GM18498 (cell line): ENCODE measurements at regions not wholly inside any gene's neighbourhood (a gene's known extent, or its start where the extent isn't known, plus 50 kb on each side); places are given as distances from the start of the nearest gene placed in this dataset.

Experiments used
- ATAC-seq: cut with Tn5 transposase; IDR thresholded peaks from one replicate; pipeline ENCODE4 v1.9.1; 2021; ENCODE audit warnings: mild to moderate bottlenecking, moderate library complexity; ENCODE audit not compliant: unreplicated experiment

DNA sequence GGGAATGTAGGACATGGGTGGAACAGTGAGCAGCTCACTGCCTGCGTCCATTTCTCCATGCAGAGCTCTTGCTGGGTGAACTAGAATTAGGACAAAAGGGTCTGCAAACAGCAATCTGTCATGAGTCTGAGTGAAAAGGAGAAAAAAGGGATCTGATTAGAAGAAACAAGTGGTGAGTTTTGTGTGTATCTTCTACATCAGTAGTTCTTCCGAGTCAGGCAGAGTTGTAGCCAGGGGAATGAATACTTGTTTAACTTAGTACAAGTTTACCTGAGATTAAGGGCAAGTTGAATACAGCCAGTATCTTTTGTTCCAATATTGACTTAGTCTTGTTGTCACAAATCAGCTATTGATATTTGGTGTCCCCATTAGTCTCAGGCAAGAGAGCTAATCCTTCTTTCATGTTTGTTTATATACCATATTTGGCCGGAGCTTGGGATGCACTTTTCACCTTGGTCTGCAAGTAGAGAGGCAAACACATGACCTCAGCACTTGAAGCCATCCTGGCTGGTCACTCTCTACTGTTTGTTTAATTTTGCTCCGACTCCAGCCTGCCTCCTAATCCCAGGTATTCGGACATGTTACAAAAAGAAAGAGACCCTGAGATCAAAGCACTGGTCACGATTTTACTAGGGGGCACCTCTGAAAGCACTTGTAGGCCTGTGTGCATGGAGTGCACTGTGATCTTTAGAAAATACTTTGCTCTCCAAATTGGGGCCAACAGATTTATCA lies 211.0 kb upstream of the NT5C1B start:
- no peak for ATAC-seq

DNA sequence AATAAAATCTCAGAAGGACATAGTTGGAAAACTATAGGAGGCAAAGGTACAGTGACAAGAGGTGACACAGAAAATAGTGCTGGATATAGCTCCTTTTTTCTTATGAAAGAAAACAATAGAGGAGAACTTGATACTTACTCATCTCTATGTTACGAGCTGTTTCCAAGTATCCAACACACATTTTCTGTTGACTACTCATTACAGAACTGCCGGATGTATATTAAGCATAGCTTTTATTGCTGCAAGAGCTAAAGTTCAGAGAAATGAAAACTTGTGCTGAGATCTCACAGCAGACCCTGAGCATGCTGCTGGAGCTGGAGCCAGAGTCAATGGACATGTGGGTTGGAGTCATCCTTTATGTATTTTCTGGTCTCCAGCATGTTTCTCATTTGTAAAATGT lies 210.0 kb upstream of the NT5C1B start:
- no peak for ATAC-seq

DNA sequence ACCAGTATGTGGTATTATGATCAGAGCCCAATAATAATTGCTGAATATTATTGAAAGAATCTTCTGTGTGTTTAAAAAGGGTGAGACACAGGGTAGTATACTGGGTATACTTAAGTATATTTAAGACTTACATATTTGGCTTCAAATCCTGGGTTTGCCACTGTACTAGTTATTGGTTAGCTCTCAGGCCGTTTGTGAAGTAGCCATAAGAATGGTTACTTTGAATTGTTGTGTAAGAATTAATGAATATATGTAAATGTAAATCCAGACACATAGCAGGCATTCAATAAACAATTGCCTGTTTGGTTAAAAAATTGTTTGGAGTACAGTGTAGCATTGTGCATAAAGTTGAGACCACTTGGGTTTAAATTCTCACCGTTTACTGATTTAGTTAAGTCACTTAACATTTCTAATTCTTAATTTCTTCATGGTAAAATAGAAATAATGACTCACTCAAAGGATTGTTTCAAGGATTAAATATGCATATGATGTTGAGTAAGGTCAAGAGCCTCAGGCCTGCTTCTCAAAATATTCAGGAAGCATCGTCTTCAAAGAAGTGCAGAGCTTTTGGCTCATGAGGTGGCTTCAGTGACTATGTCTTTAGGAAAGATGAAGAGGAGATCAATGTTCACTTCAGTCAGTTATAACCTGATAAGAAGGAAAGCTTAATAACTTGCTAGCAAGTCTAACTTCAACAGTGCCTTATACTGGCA lies 207.9 kb upstream of the NT5C1B start:
- no peak for ATAC-seq

DNA sequence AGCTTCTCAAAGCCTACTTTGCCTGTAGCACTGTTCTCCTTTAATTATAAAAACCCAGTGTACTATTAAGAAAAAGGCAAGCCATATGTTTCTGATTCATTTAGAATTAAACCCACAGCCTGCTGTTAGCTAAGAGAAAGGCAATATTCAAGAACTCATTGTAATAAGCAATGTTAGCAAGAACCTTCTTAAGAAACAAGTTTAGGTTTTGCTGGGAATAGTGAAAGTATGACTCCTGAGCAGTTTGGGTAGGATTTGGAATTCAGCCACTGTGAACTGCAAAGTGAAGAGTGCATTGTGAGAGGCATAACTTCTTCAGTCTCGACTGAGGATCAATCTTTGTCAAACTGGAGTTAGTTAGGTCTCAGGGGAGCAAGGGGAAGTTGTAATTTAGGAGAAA lies 206.5 kb upstream of the NT5C1B start:
- ATAC-seq, result no peak

DNA sequence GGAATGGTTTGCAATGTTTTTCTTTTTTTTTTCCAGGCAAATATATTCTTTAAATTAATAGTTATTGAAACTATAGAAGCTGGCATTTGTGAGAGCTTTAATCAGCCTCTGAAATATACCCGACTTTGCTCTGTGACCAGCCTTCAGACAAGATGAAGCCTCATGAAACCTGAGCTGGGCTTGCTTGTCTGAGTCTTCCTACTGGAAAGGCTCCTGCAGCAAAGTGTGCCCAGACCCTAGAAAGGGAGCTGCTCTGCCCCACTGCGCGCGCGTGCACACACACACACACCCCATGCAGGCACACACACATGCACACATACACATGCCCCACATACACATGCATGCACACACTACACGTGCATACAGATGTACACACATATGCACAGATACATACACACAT lies 203.3 kb upstream of the NT5C1B start:
- ATAC-seq, result no peak

DNA sequence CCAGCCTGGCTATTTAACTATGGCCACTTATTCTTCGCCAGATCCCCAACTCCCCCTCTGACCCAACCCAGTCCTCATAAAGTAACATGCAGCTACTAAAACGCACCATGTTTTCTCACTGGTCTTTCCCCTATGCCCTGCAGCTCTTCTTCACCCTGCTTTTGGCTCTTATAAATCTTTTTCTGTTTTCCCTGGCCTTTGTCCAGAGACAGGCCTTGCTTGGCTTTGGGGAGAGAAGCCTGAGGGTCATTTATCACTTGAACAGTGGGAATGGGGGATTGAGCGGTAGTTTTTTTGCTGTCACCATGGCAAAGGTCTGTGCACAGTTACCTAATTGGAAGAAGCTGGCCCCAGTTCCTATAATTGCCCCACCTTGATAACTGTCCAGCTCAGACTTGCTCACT lies 202.9 kb upstream of the NT5C1B start:
- no peak for ATAC-seq

DNA sequence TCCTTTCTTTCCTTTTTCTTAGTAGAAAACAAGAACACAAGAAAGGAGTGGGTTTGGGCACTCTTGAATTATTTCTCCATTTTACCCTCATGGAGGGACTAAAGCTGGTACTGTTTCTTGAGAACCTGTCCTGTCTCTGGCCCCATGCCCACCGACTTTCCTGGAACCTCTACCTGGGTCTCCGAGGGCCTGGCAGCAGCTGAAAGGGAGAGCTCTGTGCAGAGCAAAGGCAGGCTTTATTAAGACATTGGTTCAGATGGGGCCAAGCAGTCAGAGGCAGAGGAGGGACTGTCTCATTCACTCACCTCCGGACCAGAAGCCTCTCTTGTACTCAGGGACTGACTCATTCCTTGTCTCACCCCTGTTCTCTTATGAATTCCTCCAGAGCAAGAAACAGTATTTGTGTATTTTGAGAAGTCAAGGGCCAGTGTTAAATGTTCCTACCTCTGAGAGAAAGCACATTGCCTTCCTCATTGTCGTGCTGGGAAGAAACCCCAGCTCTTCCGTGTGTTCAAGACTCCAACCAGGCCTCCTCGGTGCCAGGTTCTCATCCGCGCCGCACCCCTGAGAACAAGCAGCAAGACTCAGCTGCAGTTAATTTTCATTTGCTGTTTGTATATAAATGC lies 201.9 kb upstream of the NT5C1B start:
- ATAC-seq, result no peak

DNA sequence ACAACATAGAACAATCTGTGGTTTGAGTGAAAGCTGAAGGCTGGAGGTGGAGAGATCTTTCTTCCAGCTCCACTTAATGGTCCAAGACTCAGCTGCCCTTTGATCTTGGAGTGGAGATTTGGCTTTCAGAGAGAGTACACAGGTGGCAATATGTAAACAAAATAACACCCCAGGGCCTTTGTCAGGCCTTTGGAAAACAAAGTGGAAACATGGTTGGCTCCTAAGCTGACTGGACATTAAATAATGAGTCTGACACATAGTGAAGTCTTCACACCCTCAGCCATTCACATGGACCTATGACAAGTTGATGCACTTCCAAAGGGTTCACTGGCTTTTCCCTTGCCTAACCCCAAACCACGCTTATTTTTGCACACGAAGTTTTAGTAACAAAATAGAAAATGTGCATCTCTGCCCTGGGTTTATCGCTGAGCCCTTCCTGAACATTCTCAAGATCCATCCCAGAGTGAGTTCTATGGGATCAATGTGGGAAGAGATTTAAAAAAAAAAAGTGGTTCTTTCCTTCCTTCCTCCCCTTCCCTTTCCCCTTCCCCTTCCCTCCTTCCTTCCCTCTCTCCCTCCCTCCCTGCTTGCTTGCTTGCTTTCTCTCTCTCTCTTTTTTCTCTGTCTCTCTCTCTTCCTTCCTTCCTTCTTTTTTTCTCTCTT lies 201.3 kb upstream of the NT5C1B start:
- ATAC-seq, result no peak

DNA sequence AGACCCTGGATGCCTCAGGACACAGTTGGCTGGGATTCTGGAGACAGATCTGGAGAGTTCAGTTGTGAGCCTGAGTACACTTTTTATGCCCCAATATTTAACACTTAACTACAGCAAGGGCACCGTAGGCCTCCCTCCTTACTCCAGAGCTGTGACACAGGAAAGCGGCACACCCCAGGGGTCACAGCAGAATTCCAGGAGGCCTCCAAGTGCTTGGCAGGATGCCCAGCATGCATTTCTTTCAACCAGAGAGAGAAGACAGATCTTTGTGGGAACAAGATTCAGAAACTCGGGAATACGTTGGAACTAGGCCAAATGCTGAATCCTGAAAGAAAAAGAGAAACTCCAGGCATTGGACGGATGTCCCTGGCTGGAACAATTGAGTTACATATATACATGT lies 199.2 kb upstream of the NT5C1B start:
- no peak for ATAC-seq

DNA sequence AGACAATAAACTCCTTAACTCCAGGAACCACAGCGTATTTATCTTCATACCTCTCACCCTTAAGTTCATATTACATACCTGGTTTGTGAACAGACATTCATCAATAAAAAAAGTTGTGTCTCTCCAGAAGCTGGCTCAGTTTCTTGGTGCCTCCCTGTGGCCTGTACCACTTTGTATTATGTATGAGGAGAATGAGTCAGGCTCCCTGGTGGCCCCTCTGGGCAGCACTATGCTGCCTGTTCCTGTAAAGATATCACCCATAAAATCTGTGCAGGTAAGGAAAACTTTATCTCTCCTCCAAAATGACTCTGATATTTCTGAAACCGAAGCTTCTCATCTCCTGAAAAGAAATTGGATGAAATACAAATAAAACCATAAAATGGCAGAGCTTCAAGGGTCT lies 198.4 kb upstream of the NT5C1B start:
- no peak for ATAC-seq

DNA sequence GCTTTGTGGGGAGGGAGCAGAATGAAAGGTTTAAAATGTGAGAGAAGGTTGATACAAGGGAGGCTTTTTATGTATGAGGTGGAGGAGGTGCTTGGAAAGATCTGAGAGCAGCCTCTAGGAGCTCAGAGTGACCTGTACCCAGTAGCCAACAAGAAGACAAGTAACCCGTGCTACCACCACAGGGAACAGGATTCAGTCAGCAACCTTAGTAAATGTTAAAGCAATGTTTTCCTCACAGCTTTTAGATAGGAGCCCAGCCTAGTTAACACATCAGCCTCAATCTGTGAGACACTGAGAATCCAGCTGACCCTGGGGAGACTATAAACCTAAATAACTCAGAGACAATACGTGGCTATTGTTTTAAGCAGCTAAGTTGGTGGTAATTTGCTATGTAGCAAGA lies 194.9 kb upstream of the NT5C1B start:
- no peak for ATAC-seq

DNA sequence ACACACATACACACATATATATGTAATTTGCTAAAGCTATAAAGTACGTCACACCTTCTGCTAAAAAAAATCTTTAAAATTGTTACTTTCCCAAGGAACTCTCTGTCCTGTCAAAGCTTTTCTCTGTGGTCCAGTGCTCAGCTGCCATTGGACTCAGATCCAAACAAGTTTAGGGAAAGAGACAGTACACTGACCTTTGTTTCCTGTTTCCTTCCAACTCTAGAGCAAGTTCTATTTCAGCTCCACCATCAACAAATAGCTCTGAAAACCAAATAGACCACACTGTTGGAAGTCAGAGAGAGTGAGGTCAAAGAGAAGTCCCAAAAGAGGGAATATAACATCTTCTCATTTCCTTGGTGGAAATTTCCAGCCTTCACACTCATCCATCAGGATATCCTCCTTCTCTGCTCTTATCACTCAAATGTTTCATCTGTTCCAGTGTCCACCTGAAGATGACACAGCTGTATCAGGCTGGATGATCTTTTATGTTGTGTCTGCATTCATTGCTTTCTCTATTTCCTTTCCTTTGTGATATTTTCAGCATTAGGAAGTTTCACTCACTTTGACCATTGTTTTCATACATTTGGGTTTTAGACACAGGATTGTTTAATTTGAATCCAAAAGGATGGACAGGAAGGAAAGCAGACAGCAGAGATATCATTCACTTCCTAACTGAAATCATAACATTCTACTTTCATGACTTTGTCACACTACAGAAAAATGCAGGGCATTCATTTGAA lies 192.3 kb upstream of the NT5C1B start:
- no peak for ATAC-seq

DNA sequence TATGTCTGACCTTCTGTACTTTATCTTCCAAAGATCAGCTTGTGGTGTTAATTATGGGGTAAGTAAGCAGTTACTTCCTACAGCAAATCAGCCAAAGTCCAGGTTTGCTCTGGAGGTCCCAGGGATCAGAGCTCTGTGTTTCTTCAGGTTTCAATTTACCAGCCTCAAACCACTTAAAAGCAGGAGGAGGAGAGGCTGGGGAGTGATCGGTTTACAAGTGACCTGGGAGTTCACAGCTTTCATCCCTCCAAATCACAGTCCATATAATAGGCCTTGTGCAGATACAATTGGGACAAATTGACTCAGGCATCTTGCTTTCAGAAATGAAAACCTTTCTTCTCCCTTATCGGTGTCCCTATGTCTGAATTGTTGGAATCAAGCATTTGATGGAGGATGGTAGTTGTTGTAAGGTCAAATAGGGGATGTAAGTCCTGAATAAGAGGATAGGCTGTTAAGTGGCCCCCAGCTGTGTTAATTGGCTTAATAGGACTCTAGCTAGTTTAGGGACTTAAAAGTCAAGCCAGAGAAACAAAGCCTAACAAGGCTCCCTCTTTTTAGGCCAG lies 188.0 kb upstream of the NT5C1B start:
- ATAC-seq, result no peak

DNA sequence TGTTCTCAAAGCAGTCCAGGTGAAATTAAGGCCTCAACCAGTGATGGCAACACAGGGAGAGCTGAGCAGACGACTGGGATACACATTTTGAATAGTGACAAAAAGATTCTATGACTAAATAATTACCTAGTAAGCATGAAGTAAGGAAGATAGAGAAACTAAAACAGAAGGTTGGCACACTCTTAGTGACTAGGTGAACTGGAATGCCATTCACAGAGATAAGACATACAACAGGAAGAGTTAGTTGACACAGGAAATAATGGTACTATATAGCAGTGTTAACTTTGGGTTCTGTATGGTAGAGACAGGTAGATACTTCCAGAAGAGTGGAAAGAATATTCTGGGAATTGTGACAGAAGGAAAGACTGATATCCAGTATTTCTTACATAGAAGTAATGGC lies 181.8 kb upstream of the NT5C1B start:
- no peak for ATAC-seq

DNA sequence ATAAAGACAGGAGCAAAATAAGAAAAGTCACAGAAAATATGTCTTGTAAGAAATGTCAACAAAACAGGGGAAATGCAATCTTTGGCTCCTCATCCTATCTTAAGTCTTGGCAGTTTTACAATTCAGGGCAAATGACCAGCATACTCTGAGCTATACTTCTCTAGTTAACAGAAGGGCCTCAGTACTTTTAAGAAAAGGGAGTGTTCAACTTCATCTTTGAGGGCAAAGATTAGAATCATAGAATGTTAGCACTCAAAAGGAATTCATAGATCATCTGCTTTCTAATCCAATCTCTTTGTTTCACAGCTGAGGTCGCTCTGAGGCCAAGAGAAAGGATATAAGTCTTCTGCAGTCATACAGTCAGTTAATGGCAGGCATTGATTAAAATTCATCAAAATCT lies 174.0 kb upstream of the NT5C1B start:
- ATAC-seq, result no peak

DNA sequence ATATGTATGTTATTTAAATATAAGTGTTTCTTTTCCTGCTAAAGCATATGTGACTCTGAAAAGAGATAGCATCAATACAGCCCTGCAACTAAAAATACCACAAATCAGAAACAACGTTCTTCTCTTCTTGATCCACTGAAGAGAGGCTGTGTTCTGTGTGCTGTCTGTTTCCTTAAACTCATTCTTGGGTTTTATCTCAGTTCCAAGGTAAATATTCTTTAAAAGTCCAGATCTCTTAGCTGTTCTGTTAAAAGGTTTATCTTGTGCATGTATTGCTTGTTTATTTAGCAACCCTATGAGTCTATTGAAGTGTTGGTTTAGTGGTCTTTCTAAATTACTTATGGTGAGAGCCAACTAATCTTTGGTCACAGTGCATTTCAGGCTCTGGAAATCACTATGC lies 173.3 kb upstream of the NT5C1B start:
- no peak for ATAC-seq

DNA sequence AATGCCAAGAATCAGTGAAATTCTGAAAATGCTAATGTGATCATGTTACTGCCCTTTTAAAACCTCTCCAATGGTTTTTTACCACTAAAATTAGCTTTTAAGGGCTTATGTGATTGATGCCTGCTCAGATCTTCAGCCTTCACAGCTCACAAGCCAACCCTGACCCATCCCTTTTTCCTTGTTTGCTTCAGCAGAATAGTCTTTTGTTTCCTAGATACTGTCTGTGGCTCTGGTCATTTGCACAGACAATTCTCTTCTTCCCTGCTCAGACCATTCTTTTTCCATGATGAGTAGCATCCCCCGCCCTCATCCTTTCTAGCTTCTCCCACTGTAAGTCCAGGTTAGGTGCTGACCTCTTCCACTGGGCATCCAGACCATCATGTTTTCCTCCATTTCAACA lies 164.9 kb upstream of the NT5C1B start:
- no peak for ATAC-seq

DNA sequence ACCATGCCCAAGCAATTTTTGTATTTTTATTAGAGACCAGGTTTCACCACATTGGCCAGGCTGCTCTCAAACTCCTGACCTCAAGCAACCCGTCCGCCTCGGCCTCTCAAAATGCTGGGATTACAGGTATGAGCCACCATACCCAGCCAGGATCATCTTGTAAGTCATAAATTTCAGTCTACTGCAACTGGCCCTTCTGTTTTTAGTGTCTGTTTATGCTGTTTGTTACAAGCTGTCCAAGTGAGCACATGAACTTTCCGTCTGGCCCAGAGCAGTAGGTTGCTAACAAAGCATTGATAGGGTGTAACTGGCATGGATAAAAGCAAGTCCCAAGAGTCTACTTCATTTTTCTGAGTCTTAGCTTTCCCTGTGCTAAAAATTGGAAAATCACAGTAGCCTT lies 164.4 kb upstream of the NT5C1B start:
- ATAC-seq, result no peak

DNA sequence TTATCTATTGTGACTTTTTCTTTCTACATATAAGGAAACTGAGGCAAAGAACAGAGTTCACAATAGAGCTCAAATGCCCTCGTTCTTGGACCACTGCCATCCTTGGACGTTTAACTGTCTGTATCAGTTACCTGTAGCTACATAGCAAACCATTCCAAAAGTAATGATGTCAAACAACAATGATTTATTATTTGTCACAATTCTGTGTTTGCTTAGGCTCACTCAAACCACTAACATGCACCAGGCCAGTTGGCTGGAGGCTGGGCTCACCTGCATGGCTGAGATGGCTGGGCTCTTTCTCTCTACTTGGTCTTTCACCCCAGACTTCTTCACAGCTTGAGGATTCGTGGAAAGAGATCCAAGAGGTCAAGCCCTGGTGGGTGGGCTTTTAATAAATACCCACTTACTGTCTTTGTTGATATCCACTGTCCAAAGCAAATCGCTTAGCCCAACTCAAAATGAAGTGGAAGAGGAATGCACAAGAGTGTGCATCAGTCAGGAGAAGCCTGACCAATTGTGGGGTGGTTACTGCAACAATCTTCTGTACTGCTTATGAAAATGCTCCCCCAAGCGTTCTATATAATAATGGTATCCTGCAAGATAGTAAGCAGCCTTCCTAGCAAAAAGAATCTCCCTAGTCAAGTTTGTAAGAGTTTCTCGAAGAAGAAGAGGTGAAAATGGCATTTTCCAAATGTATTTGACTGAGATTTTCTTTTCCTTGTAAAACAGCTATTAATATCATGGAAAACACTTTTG lies 163.5 kb upstream of the NT5C1B start:
- ATAC-seq, result no peak

DNA sequence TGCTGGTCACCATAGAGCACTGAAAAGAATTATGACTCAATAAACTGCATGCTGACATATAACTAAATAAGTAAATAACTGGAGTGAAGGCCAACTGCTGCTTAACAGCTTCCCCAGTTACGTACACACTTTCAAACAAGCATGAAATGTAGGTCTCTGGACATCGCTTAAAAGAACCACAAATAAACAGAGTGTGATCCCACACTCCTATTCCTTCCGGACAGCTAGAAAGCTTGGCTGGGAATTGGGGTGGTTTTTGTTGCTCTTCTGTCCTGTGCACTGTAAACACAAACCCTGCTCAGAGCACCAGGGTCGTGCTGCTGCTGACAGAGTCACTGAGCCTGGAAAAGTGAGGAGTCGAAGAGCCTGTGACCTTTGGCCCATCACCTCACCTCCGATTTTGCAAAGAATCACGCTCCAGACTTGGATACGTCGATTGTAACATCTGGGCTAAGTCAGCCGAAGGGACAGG lies 162.7 kb upstream of the NT5C1B start:
- ATAC-seq, result no peak
